H1 (cell line): ENCODE measurements at regions not wholly inside any gene's neighbourhood (a gene's known extent, or its start where the extent isn't known, plus 50 kb on each side); places are given as distances from the start of the nearest gene placed in this dataset.

Experiments used
- CBX5 ChIP-seq: fragments of 300-800, 300-1000 bp; sonication (generic); IDR thresholded peaks from 2 replicates; pipeline ENCODE4 v1.7.1; 2016; ENCODE audit warnings: antibody characterized with exemption, low read length, low read depth
- CREB1 ChIP-seq: IDR thresholded peaks from 2 replicates; pipeline ENCODE4 v1.6.1; 2012; ENCODE audit warnings: inconsistent platforms
- EP300 ChIP-seq, 2 experiments: IDR thresholded peaks; 1 replicate in 1 of 2; 2 replicates in 1 of 2; pipeline ENCODE4 v1.6.1; 2011 to 2012; ENCODE audit warnings: low read depth in 2 of 2, low read length in 2 of 2, mild to moderate bottlenecking in 2 of 2, borderline replicate concordance in 1 of 2, inconsistent platforms in 1 of 2, moderate library complexity in 1 of 2
- GABPA ChIP-seq: IDR thresholded peaks from 2 replicates; pipeline ENCODE4 v1.6.1; 2011; ENCODE audit warnings: mild to moderate bottlenecking, low read length, moderate library complexity, borderline replicate concordance; ENCODE audit not compliant: insufficient read depth
- PHF8 ChIP-seq: fragments of 200-600 bp; sonication (generic); conservative IDR thresholded peaks from 2 replicates; pipeline ENCODE4 v1.7.1; 2012; ENCODE audit warnings: low read depth, mild to moderate bottlenecking, inconsistent platforms, low read length, moderate library complexity
- POLR2A ChIP-seq, 2 experiments: IDR thresholded peaks; 1 replicate in 1 of 2; 2 replicates in 1 of 2; pipeline ENCODE4 v1.6.1; 2011; ENCODE audit warnings: low read depth in 2 of 2, low read length in 2 of 2, mild to moderate bottlenecking in 2 of 2; ENCODE audit errors: control extremely low read depth in 1 of 2
- ZNF274 ChIP-seq: IDR thresholded peaks from 2 replicates; pipeline ENCODE4 v1.7.0; 2012; ENCODE audit warnings: low read length, borderline replicate concordance; ENCODE audit errors: extremely low read depth
- TF ChIP-seq, protein P1 (sequence below), 3 experiments: IDR thresholded peaks; 1 replicate in 2 of 3; 2 replicates in 1 of 3; pipeline versions ENCODE4 v1.5.1 to v1.6.1; 2011; ENCODE audit warnings: low read length in 3 of 3, mild to moderate bottlenecking in 3 of 3, inconsistent platforms in 2 of 3, low read depth in 1 of 3, moderate library complexity in 1 of 3; ENCODE audit not compliant: insufficient read depth in 1 of 3; ENCODE audit errors: control extremely low read depth in 1 of 3
- TF ChIP-seq, protein P2 (sequence below): IDR thresholded peaks from 2 replicates; pipeline ENCODE4 v1.6.1; 2012; ENCODE audit warnings: inconsistent platforms

DNA sequence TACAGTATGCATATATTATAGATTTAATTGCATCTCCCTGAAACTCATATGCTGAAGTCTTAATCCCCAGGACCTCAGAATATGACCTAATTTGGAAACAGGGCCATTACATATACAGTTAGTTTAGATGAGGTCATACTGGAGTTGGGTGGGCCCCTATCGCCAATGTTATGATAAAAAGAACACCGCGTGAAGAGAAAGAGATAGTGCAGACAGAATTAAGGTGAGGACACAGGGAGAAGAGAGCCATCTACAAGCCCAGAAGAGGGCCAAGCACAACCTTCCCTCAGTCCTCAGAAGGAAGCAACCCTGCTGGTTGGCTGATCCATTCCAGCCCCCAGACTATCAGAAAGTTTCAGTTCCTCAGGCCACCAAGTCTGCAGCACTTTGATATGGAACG, 311.9 kb upstream of the RAB6C start:
- TF ChIP-seq, protein P1, sequence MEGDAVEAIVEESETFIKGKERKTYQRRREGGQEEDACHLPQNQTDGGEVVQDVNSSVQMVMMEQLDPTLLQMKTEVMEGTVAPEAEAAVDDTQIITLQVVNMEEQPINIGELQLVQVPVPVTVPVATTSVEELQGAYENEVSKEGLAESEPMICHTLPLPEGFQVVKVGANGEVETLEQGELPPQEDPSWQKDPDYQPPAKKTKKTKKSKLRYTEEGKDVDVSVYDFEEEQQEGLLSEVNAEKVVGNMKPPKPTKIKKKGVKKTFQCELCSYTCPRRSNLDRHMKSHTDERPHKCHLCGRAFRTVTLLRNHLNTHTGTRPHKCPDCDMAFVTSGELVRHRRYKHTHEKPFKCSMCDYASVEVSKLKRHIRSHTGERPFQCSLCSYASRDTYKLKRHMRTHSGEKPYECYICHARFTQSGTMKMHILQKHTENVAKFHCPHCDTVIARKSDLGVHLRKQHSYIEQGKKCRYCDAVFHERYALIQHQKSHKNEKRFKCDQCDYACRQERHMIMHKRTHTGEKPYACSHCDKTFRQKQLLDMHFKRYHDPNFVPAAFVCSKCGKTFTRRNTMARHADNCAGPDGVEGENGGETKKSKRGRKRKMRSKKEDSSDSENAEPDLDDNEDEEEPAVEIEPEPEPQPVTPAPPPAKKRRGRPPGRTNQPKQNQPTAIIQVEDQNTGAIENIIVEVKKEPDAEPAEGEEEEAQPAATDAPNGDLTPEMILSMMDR (IDR thresholded peaks at IDR 0.05; ENCODE audit: control extremely low read depth in 1 of 3, insufficient read depth in 1 of 3, low read depth in 1 of 3, low read length in 3 of 3): no peak
- TF ChIP-seq GABPA: no peak
- TF ChIP-seq ZNF274: no peak
- TF ChIP-seq POLR2A (IDR thresholded peaks at IDR 0.05; ENCODE audit: control extremely low read depth in 1 of 2, low read depth in 2 of 2, low read length in 2 of 2): no peak
- TF ChIP-seq CBX5: no peak
- TF ChIP-seq PHF8: no peak
- no peak for TF ChIP-seq EP300 (IDR thresholded peaks at IDR 0.05; ENCODE audit: borderline replicate concordance in 1 of 2, low read depth in 2 of 2, low read length in 2 of 2)
- TF ChIP-seq CREB1: no peak
- TF ChIP-seq, protein P2, sequence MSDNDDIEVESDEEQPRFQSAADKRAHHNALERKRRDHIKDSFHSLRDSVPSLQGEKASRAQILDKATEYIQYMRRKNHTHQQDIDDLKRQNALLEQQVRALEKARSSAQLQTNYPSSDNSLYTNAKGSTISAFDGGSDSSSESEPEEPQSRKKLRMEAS: no peak
